ENCODE measurements at regions not wholly inside any gene's neighbourhood (a gene's known extent, or its start where the extent isn't known, plus 50 kb on each side); places are given as distances from the start of the nearest gene placed in this dataset.

GRCh38 chr6:91137286-91137685 lies 550.4 kb upstream of the MAP3K7 start:
- no peak for TF ChIP-seq POLR2A (IDR thresholded peaks at IDR 0.05)
- TF ChIP-seq CTCF (IDR thresholded peaks at IDR 0.05): no peak
